SU-DHL-6 (cell line): ENCODE measurements at regions not wholly inside any gene's neighbourhood (a gene's known extent, or its start where the extent isn't known, plus 50 kb on each side); places are given as distances from the start of the nearest gene placed in this dataset.

Source experiments
- CTCF ChIP-seq: fragments of 200-600 bp; sonication (generic); IDR thresholded peaks from one replicate; pipeline ENCODE4 v1.5.1; 2017; ENCODE audit warnings: antibody characterized with exemption, mild to moderate bottlenecking, low read length, moderate library complexity; ENCODE audit not compliant: insufficient read depth, poor library complexity, severe bottlenecking
- EZH2phosphoT487 ChIP-seq: fragments of 200-600 bp; sonication (generic), shearing (Covaris generic); conservative IDR thresholded peaks from 2 replicates; pipeline ENCODE4 v1.6.1; 2018; ENCODE audit warnings: mild to moderate bottlenecking, antibody characterized with exemption, low read length, moderate library complexity, mixed read lengths

- TF ChIP-seq CTCF, result no peak
- TF ChIP-seq EZH2phosphoT487, result no peak
These were observed 210.5 kb upstream of the TLE3 start for GRCh38 chr15:70308011-70308734.
